Erythroblast (primary cell): ENCODE measurements at regions not wholly inside any gene's neighbourhood (a gene's known extent, or its start where the extent isn't known, plus 50 kb on each side); places are given as distances from the start of the nearest gene placed in this dataset.

Source experiments
- GATA1 ChIP-seq: IDR thresholded peaks from 2 replicates; pipeline ENCODE4 v1.6.1; 2011; ENCODE audit warnings: low read depth, mild to moderate bottlenecking, control low read depth, low read length, moderate library complexity
- POLR2A ChIP-seq: IDR thresholded peaks from 2 replicates; pipeline ENCODE4 v1.6.1; 2011; ENCODE audit warnings: mild to moderate bottlenecking, low read length

GRCh38 chr1:172894349-172895049 is 156.2 kb downstream of the TNFSF18 start:
- no peak for TF ChIP-seq GATA1
- TF ChIP-seq POLR2A: no peak
